DMS53 treated with DMSO at 0.1 percent for 48 hours (cell line): ENCODE measurements at regions not wholly inside any gene's neighbourhood (a gene's known extent, or its start where the extent isn't known, plus 50 kb on each side); places are given as distances from the start of the nearest gene placed in this dataset.
A peak's percentile ranks its signal among the peaks of the same experiment; 100 is the strongest.
"Not testable (repeated sequence)": the region's sequence is repeated elsewhere in the genome, so short reads cannot be mapped to it uniquely, and the experiment has no call there.

Experiments
- DNase-seq: peaks from one replicate; lab custom pipeline; 2025; ENCODE audit not compliant: unreplicated experiment; lab: John Stamatoyannopoulos, UW

DNA sequence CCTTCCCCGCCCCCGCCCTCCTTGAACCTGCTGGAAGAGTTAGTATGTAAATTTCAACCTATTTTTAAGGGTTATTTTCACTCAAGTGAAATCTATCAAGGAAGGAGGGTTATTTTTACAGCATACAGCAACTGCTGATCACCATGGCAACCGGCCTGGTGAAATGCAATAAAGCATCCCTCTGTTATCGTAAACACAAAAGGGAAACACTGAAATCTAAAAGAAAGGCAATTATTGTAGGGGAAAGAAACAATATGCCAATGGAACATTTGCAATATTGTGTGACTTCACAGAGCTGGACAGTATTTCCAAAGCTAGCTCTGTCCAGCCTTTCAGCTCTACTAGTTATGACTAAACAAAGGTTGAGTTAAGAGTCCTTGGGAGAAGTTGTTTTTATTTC, 588.3 kb upstream of the PBX1 start:
- DNase-seq, result no peak

DNA sequence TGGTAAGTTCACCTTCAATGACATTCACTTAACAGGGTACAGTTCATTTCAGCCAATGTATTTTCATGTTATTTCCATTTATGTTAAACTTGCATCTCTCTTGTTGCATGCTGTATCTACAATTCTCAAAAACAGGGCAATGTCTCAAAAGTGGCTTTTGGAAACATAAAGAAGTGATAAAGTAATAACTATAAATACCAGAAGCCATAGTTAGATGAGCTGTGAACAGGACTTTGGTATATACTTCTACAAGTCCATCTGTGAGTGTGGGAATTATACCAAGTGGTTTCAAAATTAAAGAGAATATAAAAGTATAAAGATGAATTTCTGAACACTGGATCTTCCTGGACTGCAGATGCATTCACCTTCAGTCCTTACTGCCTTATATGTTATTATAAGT, 585.4 kb upstream of the PBX1 start:
- no peak for DNase-seq

DNA sequence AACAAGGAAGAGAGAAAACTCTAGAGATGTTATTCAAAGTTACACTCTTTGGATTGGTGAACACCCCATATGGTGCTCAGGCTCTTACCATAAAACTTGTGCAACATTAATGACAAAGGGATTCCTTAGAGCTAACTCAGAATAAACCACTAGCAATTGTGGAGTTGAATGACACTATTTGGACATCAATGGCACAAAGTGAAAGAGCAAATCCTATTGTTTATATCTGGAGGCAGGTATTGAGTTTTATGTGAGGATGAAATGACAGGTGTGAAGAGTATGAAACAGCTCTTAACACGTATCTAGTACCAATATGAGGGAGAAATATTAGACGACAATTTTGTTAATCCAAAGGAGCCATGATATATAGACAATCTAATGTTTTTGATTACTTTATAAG, 584.9 kb upstream of the PBX1 start:
- DNase-seq, result no peak

DNA sequence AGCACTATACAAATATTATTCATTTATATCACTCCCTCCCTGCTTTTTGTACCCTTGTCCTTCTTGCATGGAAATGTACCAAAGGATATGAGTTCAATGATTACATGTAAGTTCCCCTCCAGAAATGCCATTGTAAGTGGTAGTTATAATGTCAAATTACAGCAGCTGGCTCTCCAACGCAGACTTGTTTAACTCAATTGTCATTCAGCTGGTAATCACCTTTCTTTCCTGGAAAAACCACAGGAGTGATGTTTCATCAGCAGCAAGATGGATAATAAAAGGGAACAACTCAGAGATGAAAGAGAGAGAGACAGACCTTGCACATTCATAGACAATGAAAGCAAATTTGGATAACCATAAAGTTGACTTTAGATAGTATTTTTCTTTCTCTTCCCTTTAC, 578.6 kb upstream of the PBX1 start:
- DNase-seq, result no peak

DNA sequence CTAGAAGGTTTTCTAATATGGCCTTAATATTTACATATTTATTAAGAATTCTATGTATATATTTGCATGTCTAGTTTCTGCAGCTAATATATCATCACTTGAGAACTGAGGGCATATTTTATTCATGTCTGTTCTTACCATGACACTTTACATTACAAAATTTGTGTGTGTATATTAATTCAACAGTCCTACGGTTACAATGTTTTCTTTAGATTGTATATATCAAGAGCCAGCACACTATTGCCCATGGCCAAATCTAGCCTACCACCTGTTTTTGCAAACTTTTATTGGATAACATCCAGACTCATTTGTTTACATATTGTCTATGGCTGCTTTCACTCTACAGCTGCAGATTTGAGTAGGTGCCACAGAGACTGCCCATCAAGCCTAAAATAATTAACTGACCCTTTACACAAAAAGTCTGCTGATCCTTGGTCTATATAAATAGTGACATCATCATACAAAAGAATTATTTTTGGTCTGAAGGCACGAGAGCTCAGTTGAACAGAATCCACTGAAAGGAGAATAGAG, 577.4 kb upstream of the PBX1 start:
- DNase-seq, result peak; percentile 41

DNA sequence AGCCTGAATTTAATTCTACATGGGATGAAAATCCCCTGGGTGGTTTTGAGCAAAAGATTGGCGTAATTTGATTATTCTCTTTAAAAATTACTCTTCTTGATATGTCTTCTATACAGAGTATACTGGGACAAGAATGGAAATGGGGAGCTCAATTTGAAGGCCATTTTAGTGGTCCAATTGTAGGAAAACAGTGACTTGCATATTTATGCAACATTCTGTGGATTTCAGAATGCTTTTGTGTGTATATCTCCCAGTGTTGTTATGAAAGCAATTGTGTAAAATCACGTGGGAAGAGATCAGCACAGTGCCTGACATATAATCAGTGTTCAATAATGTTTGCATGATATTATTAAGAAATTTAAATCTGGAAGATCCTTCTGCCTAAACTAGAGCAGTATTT, 575.9 kb upstream of the PBX1 start:
- DNase-seq, result no peak

DNA sequence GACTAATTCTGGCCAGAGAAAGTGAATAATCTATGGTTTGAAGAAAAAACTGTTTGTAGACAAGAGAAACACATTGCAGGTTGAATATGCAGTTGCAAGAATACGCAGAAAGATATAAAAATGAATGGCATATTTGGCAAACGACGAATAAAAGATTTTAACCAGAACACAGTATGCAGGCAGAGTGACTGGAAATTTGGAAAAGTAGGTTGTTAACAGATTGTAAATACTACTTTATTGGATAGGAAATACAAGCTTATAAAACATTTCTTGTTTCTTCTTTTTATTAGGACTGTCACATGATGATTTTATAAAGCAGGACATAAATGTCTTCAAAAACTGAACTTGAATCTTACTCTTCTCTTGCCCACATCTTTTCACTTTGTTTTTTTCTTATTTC, 573.3 kb upstream of the PBX1 start:
- no peak for DNase-seq

DNA sequence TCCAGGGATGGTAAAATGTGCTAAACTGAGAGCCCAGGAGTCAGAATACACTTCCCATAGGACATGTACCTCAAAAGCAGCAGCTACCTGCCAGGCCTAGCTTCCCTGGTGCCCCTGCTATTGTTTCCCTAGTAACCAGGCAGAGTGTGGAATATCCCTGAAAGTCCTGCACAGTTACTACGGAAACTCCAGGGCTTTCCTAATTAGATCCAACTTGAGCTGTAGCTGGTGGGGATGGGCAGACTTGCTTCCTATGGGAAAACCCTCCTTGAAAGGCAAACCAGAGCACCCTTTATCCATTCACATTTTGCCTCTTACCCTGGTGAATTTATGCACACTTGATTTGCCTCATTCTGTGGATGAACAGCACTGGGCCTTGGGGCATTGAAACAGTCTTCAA, 559.9 kb upstream of the PBX1 start:
- DNase-seq, result no peak

DNA sequence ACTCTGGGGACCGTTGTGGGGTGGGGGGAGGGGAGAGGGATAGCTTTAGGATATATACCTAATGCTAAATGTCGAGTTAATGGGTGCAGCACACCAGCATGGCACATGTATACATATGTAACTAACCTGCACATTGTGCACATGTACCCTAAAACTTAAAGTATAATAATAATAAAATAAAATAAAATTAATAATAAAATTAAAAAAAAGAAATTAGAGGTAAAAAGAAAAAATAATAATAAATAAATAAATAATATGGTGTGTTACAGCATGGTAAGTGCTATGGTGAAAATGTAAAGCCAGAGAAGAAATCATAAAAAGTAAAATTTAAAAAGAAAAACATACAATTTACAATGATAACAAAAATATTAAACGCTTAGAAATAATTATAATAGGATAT, 552.8 kb upstream of the PBX1 start:
- DNase-seq, result not testable (repeated sequence)

DNA sequence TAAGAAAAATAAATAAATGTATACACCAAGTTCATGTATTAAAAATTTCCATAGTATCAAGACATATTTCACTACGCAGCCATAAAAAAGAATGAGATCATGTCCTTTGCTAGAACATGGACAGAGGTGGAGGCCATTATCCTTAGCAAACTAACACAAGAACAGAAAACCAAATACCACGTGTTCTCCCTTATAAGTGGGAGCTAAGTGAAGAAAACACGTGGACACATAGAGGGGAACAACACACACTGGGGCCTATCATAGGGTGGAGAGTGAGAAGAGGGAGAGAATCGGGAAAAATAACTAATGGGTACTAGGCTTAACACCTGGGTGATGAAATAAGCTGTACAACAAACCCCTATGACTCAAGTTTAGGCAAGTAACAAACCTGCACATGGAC, 552.4 kb upstream of the PBX1 start:
- DNase-seq, result no peak

DNA sequence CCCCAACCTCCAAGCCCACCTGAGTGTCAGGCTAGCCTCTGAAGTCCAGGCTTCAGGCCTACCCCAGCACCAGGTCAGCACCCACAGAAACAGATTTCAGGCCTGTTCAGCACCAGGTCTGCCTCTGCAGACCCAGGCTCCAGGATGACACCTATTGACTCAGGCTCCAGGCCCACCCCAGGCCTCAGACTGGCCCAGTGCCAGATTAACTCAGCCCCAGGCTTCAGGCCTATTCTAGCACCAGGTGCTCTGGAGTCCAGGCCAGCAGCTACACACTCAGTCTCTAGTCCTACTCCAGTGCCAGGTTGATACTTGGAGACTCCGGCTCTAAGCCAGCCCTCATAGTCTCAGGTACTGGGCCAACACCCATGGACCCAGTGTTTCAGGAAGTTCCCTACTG, 541.7 kb upstream of the PBX1 start:
- no peak for DNase-seq

DNA sequence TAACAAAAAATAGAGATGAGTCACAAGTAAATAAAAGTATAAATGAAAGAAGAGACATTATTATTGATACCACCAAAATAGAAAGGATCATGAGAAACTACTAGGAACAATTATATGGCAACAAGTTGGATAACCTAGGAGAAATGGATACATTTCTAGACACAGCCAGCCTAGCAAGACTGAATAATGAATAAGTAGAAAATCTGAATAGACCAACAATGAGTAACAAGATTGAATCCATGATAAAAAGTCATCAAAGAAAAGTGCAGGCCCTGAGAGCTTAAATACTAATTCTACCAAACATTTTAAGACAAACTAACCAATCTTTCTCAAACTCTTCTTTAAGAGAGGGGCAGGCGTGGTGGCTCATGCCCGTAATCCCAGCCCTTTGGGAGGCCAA, 538.6 kb upstream of the PBX1 start:
- DNase-seq, result no peak

DNA sequence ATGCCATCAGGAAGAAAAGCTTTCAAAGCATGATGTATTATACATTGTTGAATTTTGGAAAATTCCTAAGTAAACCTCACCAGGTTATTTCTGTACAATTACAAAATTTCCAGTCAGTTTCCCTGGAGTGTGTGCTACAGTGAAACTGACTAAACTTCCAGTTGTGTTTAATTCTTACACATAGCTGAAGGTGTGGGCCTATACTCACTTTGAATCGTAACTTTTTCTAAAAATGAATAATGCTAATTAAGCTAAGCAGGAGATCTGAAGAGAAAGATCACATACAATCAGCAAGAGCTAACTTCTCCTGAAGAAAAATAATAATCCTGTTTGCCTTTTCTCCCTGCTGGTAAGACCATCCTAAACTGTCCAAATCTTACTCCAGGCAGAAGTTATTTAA, 537.2 kb upstream of the PBX1 start:
- DNase-seq, result no peak

DNA sequence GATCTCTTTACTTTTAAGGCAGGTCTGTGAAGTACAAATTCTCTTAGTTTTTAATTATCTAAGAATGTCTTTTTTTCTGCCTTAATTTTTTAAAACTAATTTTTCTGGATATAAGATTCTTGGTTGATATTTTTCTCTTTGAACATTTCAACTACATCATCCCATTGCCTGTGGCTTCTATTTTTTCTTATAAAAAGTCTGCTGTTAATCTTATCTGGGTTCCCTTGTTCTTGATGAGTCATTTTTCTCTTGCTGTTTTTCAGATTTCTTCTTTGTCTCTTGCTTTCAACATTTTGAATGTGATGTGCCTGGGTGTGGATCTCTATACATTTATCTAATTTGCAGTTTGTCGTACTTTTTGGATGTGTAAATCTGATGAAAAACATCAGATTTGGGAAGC, 525.2 kb upstream of the PBX1 start:
- no peak for DNase-seq

DNA sequence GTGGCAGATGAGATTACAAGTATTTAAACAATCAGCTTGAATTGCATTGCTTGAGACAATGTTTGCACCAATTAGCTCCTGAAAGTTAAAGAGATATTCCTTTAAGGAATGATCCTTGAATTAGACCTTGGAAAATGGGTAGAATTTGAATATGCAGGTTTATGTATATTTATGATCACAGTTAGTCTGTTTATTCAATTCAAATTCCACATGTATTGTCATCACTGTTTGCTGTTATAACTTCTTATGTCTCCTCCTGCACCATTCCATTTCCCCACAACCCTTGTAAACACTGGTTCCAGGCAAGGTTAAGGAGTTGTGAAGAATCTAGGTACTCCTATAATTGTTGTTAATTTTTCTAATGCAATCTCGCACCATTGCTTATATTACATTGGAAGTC, 518.2 kb upstream of the PBX1 start:
- DNase-seq, result no peak

DNA sequence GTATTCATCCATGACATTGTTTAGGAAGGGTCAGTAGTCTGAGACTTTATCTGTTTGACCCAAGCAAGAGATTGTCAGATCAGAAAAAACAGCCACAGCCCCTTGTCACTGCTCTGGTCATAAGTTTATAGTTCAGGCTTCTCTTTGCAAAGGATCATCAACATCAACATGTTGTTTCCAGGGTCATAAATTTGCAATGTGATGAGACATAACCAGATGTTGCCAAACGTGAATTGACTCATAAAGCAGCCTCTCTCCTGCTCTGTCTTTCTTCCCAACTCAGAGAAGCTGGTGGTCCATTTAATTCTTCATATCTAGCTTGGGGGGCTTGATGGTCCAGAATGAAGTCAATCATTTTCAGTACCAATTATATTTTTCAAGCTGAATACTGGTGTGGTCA, 507.2 kb upstream of the PBX1 start:
- DNase-seq, result no peak

DNA sequence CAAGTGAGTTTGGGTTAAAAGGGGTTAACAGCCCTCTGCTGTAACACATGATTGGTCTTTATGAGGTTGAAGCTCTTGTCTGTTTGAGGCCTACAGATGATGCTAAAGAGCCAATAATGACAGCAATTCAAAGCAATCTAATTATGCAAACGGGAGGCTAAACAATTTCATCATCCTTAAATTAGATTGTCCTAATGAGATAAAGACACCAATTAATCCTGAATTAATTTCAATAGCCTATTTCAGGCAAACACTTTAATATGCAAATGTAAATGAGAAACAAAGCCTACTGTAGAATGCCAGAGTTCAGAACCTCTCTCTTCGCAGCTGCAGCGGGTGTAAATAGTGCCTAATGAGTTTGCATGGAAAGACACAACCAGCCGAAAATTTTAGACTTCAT, 504.7 kb upstream of the PBX1 start:
- no peak for DNase-seq

DNA sequence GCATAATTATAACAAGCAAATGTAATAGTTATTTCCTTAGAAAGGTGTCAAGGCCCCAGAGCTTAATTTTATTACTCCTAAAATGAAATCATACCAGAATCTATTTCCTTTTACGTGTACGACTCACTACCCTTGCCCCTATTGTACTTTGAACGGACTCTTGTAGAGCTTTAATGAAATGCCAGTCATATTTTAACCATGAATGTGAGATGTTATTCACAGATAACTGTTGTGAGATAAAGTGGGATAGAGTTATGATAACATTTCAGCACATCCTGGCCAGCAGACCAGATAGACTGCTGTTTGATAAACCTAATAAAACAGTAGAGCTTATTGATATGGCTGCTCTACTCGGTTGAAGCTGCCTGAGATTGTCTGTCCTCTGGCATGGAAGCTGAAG, 500.8 kb upstream of the PBX1 start:
- DNase-seq, result no peak

DNA sequence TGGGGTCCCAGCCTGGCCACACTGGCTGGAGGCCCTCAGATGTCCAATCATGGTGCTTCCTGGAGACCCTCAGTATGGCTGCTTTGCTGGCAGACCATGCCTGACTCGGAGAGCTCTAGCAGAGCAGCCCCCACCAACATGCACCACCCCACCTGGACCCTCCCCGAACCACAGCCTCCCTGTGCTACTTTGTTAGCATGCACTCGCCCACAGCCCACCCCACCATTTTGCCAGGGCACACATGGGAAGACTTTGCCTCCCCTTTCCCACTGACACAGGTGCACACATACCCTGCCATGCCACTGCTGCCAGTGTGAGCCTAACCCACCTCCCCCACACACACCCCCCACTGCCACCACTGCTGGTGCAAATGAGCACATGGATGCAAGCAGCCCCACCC, 497.5 kb upstream of the PBX1 start:
- DNase-seq, result no peak

DNA sequence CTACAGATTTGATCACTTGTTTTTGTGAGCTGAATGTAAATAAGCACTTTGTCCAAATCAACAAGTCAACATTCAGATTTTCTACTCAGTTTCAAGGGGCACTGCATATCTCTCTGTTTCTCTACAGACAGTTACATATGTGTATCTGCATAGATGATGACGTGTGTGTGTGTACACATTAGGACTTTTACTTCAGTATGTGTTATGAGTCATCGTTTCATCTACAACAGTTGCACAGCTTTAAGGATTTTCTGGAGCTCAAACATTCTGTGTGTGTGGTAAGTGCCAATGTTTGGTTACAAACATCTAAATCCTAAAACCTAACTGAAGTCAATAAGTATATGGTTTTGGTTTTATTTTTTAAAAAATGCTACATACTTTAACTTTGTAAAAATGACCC, 494.5 kb upstream of the PBX1 start:
- DNase-seq, result peak; percentile 83

DNA sequence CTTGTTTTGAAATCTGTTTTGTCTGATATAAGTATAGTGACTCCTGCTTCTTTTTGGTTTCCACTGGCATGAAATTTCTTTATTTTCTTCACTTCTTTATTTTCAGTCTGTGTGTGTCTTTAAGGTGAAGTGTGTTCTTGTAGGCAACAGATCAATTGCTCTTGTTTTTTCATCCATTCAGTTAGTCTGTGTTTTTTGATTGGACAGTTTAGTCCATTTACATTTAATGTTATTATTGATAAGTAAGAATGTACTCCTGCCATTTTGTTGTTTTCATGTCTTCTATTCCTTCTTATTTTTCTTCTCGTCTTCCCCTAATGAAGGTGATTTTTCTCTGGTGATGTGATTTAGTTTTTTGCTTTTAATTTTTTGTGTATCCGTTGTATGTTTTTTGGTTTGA, 487.7 kb upstream of the PBX1 start:
- DNase-seq, result no peak

DNA sequence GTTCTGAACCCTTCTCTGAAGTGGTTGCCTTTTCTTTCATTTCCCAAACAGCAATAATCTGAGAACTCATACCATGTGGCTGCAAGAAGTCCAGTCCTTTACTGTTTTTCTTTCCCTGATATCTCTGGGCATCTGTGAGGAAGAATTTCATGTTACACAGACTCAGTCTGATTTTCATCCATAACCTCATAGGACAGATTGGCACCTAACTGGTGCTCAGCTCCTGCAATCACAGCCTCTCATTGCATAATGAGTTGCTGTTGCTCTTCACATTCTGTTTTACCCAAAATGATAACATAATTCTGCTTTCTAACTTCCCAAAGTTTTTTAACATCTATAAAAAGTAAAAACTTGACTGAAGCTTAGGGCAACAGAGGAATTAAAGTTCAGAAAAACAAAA, 472.2 kb upstream of the PBX1 start:
- DNase-seq, result no peak

DNA sequence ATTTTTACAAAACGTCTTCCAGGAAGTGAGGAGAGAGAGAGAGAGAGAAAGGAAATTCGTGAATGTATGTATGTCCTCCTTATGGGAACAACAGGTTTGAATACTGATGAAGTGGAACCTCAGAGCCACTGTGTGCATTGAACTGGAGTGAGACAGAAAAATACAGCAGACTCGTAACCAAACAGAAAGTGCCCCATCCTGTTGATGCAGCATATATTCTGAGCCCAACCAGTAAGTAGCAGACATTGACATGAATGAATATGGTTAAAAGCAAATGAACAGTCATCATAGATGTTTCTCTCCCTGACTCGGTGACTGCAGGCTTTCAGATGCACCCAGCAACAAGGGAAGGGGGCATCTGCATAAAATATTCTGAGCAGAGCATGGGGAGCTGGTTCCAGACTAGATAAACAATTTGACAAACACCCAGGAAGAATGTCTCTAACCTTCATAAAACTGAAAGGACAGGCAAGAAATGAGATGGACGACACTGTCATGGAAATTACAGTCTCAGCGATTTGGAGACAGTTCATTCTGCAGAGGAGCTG, 471.0 kb upstream of the PBX1 start:
- no peak for DNase-seq
